ENCODE measurements at regions not wholly inside any gene's neighbourhood (a gene's known extent, or its start where the extent isn't known, plus 50 kb on each side); places are given as distances from the start of the nearest gene placed in this dataset.

DNA sequence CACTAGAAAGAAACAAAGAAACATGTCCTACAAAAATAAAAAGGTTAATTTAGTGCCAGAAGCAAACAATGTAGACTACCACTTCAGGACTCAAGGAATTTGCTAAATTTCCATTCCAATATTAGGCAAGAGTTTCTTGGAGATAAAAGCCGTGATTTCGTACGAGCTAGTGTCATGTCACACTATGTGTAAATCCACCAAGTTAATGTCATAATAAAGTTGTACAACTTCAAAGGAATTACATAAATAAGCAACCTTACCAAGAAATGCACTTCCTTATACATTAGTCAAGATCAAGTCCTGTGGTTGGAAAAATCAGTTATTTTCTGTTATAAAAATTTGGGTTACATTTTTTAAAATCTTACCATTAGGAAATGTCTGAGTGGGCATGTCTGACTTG, 1222.8 kb downstream of the GALC start:
- Histone ChIP-seq H3K4me3 (ENCODE audit: low read length) (no peak overlapping the region), H3K36me3 (ENCODE audit: control insufficient read depth, low read length) (no peaks in the 10 kb centered on the region), H3K4me1 (ENCODE audit: control insufficient read depth, low read length) (no peaks in the 10 kb centered on the region), H3K27me3 (ENCODE audit: control insufficient read depth, low read length) (no peaks in the 10 kb centered on the region), H3K79me2 (ENCODE audit: control insufficient read depth, low read length) (no peaks in the 10 kb centered on the region), H3K4me2 (ENCODE audit: low read length) (no peak overlapping the region), H3K9me2 (replicated peaks; ENCODE audit: control insufficient read depth, low read length) (no peaks in the 10 kb centered on the region), H3K9me3 (ENCODE audit: control insufficient read depth, insufficient read depth, low read length) (no peaks in the 10 kb centered on the region), H3K27ac (ENCODE audit: low read depth, low read length) (no peak overlapping the region), H3F3A (ENCODE audit: control insufficient read depth, insufficient read depth) (no peaks in the 10 kb centered on the region), H4K20me1 (ENCODE audit: control insufficient read depth, insufficient read depth, low read depth, low read length) (no peaks in the 10 kb centered on the region)
- TF ChIP-seq, protein P1, sequence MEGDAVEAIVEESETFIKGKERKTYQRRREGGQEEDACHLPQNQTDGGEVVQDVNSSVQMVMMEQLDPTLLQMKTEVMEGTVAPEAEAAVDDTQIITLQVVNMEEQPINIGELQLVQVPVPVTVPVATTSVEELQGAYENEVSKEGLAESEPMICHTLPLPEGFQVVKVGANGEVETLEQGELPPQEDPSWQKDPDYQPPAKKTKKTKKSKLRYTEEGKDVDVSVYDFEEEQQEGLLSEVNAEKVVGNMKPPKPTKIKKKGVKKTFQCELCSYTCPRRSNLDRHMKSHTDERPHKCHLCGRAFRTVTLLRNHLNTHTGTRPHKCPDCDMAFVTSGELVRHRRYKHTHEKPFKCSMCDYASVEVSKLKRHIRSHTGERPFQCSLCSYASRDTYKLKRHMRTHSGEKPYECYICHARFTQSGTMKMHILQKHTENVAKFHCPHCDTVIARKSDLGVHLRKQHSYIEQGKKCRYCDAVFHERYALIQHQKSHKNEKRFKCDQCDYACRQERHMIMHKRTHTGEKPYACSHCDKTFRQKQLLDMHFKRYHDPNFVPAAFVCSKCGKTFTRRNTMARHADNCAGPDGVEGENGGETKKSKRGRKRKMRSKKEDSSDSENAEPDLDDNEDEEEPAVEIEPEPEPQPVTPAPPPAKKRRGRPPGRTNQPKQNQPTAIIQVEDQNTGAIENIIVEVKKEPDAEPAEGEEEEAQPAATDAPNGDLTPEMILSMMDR (IDR thresholded peaks at IDR 0.05; ENCODE audit: low read depth, low read length, poor library complexity, severe bottlenecking): no peak
- TF ChIP-seq EZH2phosphoT487 (IDR thresholded peaks at IDR 0.05; ENCODE audit: borderline replicate concordance, low read length): no peak

DNA sequence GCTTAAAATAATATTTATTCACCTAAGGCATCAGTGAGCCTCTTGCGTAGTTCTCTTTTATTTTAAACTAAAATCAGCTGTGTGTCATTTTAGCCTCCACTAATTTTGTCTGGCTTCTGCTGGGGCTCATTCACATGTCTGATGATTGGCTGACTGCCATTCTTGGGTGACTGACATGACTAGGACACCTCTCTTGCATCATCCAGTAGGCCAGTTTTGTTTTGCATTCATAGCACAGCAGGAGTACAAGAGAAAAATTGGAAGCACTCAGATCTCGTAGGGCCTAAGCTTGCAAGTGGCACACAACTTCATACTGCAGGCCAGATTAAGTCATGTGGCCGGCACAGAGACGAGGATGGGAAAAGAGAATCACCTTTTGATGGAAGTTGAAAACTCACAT, 1226.5 kb downstream of the GALC start:
- Histone ChIP-seq H4K20me1 (ENCODE audit: control insufficient read depth, insufficient read depth, low read depth, low read length) (no peaks in the 10 kb centered on the region), H3F3A (ENCODE audit: control insufficient read depth, insufficient read depth) (no peaks in the 10 kb centered on the region), H3K36me3 (ENCODE audit: control insufficient read depth, low read length) (no peaks in the 10 kb centered on the region), H3K4me1 (ENCODE audit: control insufficient read depth, low read length) (no peaks in the 10 kb centered on the region), H3K4me2 (ENCODE audit: low read length) (no peak overlapping the region), H3K4me3 (ENCODE audit: low read length) (no peak overlapping the region), H3K9me3 (ENCODE audit: control insufficient read depth, insufficient read depth, low read length) (no peaks in the 10 kb centered on the region), H3K79me2 (ENCODE audit: control insufficient read depth, low read length) (no peaks in the 10 kb centered on the region), H3K9me2 (replicated peaks; ENCODE audit: control insufficient read depth, low read length) (no peaks in the 10 kb centered on the region), H3K27me3 (ENCODE audit: control insufficient read depth, low read length) (no peaks in the 10 kb centered on the region), H3K27ac (ENCODE audit: low read depth, low read length) (no peak overlapping the region)
- TF ChIP-seq, protein P1 (IDR thresholded peaks at IDR 0.05; ENCODE audit: low read depth, low read length, poor library complexity, severe bottlenecking): no peak
- no peak for TF ChIP-seq EZH2phosphoT487 (IDR thresholded peaks at IDR 0.05; ENCODE audit: borderline replicate concordance, low read length)

DNA sequence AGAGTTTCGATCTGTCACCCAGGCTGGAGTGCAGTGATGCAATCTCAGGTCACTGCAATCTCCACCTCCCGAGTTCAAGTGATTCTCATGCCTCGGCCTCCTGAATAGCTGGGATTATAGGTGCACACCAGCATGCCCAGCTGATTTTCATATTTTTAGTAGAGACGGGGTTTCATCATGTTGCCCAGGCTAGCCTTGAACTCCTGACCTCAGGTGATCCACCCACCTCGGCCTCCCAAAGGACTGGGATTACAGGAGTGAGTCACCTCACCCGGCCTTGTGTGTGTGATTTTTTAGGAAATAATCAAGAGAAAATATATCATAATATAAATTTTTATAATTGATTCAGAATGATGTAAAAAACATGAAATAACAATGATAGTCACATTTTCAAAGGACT, 1231.4 kb downstream of the GALC start:
- Histone ChIP-seq H3K79me2 (ENCODE audit: control insufficient read depth, low read length) (no peaks in the 10 kb centered on the region), H3K27ac (ENCODE audit: low read depth, low read length) (no peak overlapping the region), H3K9me2 (replicated peaks; ENCODE audit: control insufficient read depth, low read length) (no peaks in the 10 kb centered on the region), H3F3A (ENCODE audit: control insufficient read depth, insufficient read depth) (no peaks in the 10 kb centered on the region), H3K4me3 (ENCODE audit: low read length) (no peak overlapping the region), H3K36me3 (ENCODE audit: control insufficient read depth, low read length) (no peaks in the 10 kb centered on the region), H3K4me1 (ENCODE audit: control insufficient read depth, low read length) (no peaks in the 10 kb centered on the region), H4K20me1 (ENCODE audit: control insufficient read depth, insufficient read depth, low read depth, low read length) (no peaks in the 10 kb centered on the region), H3K27me3 (ENCODE audit: control insufficient read depth, low read length) (no peaks in the 10 kb centered on the region), H3K4me2 (ENCODE audit: low read length) (no peak overlapping the region), H3K9me3 (ENCODE audit: control insufficient read depth, insufficient read depth, low read length) (no peaks in the 10 kb centered on the region)
- TF ChIP-seq, protein P1 (IDR thresholded peaks at IDR 0.05; ENCODE audit: low read depth, low read length, poor library complexity, severe bottlenecking): no peak
- TF ChIP-seq EZH2phosphoT487 (IDR thresholded peaks at IDR 0.05; ENCODE audit: borderline replicate concordance, low read length): no peak
